HUES64 (cell line): ENCODE measurements at regions not wholly inside any gene's neighbourhood (a gene's known extent, or its start where the extent isn't known, plus 50 kb on each side); places are given as distances from the start of the nearest gene placed in this dataset.

Source experiments
- H3K27ac ChIP-seq: 2 replicates; pipeline ENCODE4 v1.7.0; 2013; ENCODE audit warnings: low read depth, low read length, inconsistent platforms
- H3K27me3 ChIP-seq: 2 replicates; pipeline ENCODE4 v1.6.1; 2013; ENCODE audit warnings: mild to moderate bottlenecking, low read length; ENCODE audit not compliant: insufficient read depth
- H3K36me3 ChIP-seq: 2 replicates; pipeline ENCODE4 v1.6.1; 2013; ENCODE audit warnings: mild to moderate bottlenecking, low read length; ENCODE audit not compliant: insufficient read depth
- H3K4me1 ChIP-seq: 2 replicates; pipeline ENCODE4 v1.6.1; 2013; ENCODE audit warnings: mild to moderate bottlenecking, low read length, moderate library complexity; ENCODE audit not compliant: insufficient read depth
- H3K4me3 ChIP-seq: 2 replicates; pipeline ENCODE4 v1.5.1; 2013; ENCODE audit warnings: mild to moderate bottlenecking, low read length, moderate library complexity
- H3K9ac ChIP-seq: 2 replicates; pipeline ENCODE4 v1.6.1; 2013; ENCODE audit warnings: mild to moderate bottlenecking, low read depth, low read length
- H3K9me3 ChIP-seq: 2 replicates; pipeline ENCODE4 v1.6.1; 2013; ENCODE audit warnings: low read depth, low read length; ENCODE audit not compliant: insufficient read depth
- WGBS: fragments of 150-250, 120-280 bp; methylation state at CpG from one replicate; pipeline ENCODE4 v1.1.7; 2013; ENCODE audit warnings: missing lambda C conversion rate; 5-methylcytosine and 5-hydroxymethylcytosine counted together

DNA sequence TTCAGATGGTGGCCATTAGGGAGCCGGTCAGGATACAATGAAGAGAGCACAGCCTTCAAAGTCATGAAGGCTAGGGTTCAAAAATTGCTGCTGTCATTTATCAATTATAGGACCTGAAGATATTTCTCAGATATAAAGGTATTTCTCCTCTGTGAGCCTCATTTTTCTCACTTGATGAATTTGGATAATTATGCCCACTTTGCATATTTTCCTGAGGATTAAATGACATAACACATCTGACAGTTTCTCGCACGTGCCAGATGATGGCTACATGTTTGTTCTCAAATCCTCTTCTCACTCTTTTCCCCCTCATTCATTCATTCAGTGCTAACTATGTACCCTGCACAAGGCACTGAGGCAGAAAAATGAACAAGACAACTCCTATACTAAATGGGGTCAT is 391.6 kb downstream of the INHBA start:
- Histone ChIP-seq H3K4me1 (no peaks in the 10 kb centered on the region), H3K9me3 (no peaks in the 10 kb centered on the region), H3K27ac (no peak overlapping the region), H3K4me3 (no peak overlapping the region), H3K36me3 (no peaks in the 10 kb centered on the region), H3K9ac (no peak overlapping the region), H3K27me3 (no peaks in the 10 kb centered on the region)
- 96% methylated on average over 3 of the region's 3 CpGs for WGBS

DNA sequence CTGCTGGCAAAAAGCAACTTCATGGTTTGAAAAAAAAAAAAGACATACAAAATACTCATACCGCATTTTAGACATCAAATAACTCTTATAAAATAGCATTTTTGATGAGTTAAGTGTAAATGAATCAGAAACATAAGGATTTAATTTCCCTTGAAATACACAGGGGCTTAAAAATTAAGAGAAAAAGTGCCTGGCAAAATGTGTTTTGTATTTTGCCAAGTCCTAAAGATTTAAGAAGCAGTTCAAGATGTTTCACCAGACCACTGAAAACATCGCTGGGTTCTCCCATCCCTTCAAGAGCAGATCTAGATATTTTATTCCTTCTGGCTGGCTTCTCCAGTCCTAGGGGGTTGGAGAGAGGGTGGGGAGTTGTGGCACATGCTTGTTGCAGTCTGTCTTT is 396.4 kb downstream of the INHBA start:
- Histone ChIP-seq H3K4me3 (no peak overlapping the region), H3K27me3 (no peaks in the 10 kb centered on the region), H3K4me1 (no peaks in the 10 kb centered on the region), H3K36me3 (no peaks in the 10 kb centered on the region), H3K27ac (no peak overlapping the region), H3K9ac (no peak overlapping the region), H3K9me3 (no peaks in the 10 kb centered on the region)
- WGBS: 100% methylated on average over 1 of the region's 2 CpGs

DNA sequence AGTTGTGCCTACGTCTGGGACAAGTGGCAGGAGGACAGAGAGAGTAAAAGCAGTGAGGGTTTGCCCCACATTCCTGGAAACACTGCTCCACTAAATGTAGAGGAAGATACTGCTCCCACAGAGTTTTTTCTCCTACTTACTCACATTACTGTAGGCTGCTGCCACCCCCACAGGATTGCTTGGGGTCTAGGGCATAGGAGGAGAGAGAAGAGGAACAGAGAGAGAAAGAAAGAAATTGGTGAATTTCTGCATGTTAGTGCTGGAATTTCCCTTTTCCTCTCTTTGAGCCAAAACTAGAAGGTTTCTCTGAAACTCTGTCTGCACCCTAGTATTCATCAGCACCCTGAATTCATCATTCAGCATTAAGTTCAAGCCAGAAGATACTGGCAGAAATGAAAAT is 397.9 kb downstream of the INHBA start:
- Histone ChIP-seq H3K36me3 (no peaks in the 10 kb centered on the region), H3K9ac (no peak overlapping the region), H3K27me3 (no peaks in the 10 kb centered on the region), H3K4me1 (no peaks in the 10 kb centered on the region), H3K4me3 (no peak overlapping the region), H3K9me3 (no peaks in the 10 kb centered on the region), H3K27ac (no peak overlapping the region)
- WGBS: 91% methylated on average over 1 of the region's 1 CpG

DNA sequence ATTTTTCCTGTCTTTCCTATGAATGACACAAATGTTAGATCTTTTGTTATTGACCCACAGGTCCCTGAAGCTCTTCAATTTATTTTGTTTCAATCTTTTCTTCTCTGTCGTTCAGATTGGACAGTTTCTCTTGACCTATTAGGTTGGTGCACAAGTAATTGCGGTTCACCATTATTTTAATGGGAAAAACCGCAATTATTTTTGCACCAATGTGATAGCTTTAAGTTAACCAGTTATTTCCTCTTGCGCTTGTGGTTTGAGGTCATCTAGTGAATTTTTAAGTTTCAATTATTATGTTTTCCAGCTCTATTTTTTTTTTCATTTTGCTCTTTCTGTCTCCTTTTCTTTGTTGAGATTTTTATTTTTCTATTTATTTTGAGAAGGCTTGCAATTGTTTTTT is 399.2 kb downstream of the INHBA start:
- Histone ChIP-seq H3K27me3 (no peaks in the 10 kb centered on the region), H3K4me1 (no peaks in the 10 kb centered on the region), H3K9ac (no peak overlapping the region), H3K4me3 (no peak overlapping the region), H3K36me3 (no peaks in the 10 kb centered on the region), H3K27ac (no peak overlapping the region), H3K9me3 (no peaks in the 10 kb centered on the region)
- 94% methylated on average over 4 of the region's 4 CpGs for WGBS

DNA sequence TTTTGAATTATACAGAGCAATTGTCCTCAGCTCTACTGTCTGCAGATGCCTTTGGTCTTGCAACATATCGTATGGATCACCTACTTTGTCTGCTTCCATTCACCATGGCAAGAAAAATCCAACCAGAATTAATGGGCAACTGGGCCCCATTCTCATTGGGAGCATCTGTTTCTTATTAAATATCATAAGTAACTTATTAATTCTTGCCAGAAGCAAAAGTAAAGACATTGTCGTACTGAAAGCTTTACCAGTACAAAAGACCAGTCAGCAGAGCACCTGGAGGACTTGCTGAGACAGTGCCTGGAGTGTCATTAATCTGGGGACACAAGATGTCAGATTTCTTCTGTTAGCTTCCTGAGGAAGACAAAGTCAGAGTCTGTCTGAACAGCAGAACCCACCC is 404.5 kb downstream of the INHBA start:
- 89% methylated on average over 2 of the region's 2 CpGs for WGBS
- H3K27ac ChIP-seq: no peak overlapping the region
- H3K4me3 ChIP-seq: no peak overlapping the region
- no peaks in the 10 kb centered on the region for H3K9me3 ChIP-seq
- H3K27me3 ChIP-seq: no peaks in the 10 kb centered on the region
- H3K36me3 ChIP-seq: no peaks in the 10 kb centered on the region
- no peak overlapping the region for H3K9ac ChIP-seq
- H3K4me1 ChIP-seq: no peaks in the 10 kb centered on the region

DNA sequence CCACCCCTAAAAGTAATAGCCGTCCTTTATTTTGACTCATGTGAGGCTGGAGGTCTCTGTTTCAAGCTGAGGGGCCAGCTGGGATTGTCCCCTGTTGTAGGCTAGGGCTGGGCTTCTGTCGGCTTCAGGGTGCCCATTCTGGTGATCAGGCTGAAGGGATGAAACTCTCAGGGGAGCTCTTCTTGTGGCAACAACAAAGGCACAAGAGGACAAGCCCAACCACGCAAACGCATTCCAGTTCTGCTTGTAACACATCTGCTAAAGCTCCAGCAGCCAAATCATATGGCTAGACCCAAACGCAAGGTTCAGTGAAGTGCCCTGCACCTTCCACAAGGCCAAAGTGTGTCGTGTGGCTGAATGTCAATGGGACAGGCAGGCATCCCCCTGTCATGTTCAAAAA is 405.7 kb downstream of the INHBA start:
- H3K36me3 ChIP-seq: no peaks in the 10 kb centered on the region
- no peak overlapping the region for H3K4me3 ChIP-seq
- H3K4me1 ChIP-seq: no peaks in the 10 kb centered on the region
- 84% methylated on average over 6 of the region's 6 CpGs for WGBS
- no peaks in the 10 kb centered on the region for H3K27me3 ChIP-seq
- H3K9ac ChIP-seq: no peak overlapping the region
- no peak overlapping the region for H3K27ac ChIP-seq
- H3K9me3 ChIP-seq: no peaks in the 10 kb centered on the region

DNA sequence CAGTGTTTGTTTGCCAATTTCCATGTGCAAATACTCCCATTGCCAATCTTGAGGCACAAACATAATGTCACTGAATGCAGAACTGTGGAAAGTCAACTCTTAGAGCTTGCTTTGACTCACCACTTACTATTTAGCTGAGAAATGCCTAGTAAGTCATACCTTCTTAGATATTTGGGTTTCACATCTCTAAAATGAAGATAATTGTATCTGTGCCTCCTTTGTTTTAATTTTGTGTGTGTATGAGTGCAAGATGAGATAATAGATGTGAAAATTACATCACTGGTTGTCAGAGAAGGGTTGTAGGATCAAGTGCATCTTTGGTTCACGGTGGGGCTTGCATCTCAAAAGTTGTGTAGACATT is 407.5 kb downstream of the INHBA start:
- Histone ChIP-seq H3K9me3 (no peaks in the 10 kb centered on the region), H3K27ac (no peak overlapping the region), H3K4me3 (no peak overlapping the region), H3K36me3 (no peaks in the 10 kb centered on the region), H3K4me1 (no peaks in the 10 kb centered on the region), H3K9ac (no peak overlapping the region), H3K27me3 (no peaks in the 10 kb centered on the region)
- WGBS: 91% methylated on average over 1 of the region's 1 CpG

DNA sequence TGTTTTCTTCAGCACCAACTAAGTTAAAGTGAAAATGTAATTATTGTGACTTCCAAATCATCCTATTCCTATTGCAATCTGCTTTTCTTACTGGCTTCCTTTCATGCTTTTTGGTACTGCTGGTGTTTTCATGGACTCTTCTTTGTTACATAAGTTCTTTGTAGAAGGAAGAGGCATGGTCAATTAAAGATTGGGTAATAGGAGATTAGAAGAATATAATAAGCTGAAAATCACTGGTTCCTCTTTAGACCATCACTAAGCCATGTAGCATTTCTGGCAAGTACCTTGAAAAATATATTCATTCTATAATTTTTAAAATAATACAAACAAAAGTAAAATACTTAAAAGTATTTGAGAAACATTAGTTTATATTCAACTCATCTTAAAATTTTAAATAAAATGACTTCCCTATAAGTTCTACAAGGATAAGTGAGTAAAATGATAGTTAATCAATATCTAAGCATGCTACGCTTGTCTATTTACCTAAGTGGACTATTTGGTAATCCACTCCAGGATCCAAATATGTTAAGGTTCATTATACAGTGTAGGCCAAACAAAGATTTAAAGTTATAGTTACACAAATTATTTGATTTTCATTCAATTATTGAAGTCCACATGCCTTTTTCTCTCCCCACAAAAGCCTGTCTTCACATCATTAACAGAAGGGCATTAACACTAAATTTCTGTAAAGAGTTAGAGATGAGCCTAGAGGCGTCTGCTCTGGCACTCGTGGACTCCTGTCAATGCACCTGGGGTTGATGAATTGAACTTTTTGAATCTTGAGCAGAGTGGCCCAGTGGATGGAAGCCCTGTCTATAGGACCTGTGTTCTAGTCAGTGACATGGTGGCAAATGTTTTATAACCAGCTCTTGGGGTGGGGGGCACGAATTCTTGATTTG is 408.1 kb downstream of the INHBA start:
- Histone ChIP-seq H3K9me3 (no peaks in the 10 kb centered on the region), H3K27ac (no peak overlapping the region), H3K4me1 (no peaks in the 10 kb centered on the region), H3K9ac (no peak overlapping the region), H3K36me3 (no peaks in the 10 kb centered on the region), H3K27me3 (no peaks in the 10 kb centered on the region; the same call in 1 of the 2 replicates), H3K4me3 (no peak overlapping the region)
- 87% methylated on average over 3 of the region's 4 CpGs for WGBS

DNA sequence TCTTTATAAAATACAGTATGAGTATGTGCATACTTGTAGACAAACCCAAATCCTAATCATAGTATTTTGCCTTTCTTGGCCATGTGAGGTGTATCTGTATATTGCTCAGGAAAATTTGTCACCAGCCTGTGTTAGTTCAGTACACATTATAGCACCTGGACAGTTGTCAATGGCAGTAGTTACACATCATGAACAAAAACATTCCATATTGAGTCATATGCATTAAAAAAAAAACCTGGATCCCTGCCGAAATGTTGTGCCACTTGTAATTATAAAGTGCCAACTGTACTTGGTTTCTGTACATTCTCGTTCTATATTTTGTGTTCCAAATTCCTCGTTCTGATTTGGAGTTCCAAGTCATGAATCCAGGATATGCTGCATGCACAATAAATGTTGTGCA is 410.4 kb downstream of the INHBA start:
- peaks cover 11% of the 10 kb centered on the region for H3K27me3 ChIP-seq
- WGBS: 92% methylated on average over 3 of the region's 3 CpGs
- H3K9ac ChIP-seq: no peak overlapping the region
- no peak overlapping the region for H3K27ac ChIP-seq
- H3K4me3 ChIP-seq: no peak overlapping the region
- H3K4me1 ChIP-seq: no peaks in the 10 kb centered on the region
- H3K9me3 ChIP-seq: no peaks in the 10 kb centered on the region
- no peaks in the 10 kb centered on the region for H3K36me3 ChIP-seq

DNA sequence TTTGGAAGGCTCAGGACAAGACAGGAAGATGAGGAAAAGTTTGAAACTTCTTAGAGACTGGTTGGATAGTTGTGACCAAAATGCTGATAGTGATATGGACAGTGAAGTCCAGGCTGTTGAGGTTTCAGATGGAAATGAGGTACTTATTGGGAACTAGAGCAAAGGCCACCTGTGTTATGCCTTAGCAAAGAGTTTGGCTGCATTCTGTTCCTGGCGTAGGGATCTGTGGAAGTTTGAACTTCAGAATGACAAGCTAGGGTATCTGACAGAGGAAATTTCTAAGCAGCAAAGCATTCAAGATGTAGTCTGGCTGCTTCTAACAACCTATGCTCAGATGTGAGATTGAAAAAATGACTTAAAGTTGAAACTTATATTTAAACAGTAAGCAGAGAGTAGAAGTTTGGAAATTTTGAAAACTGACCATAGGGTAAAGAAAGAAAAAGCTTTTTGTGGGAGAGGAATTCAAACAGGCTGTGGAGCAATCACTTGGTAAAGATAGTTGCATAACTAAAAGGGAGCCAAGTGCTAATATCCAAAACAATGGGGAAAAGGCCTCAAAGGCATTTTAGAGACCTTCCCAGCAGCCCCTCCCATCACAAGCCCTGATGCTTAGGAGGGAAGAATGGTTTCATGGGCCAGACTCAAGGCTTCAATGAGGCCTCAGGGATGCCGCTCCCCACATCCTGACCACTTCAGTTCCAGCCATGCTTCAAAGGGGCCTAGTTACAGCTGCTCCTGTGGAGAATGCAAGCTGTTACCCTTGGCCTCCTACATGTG is 415.1 kb downstream of the INHBA start:
- 71% methylated on average over 2 of the region's 2 CpGs for WGBS
- Histone ChIP-seq H3K4me3 (no peak overlapping the region), H3K27me3 (peaks cover 15% of the 10 kb centered on the region), H3K27ac (no peak overlapping the region), H3K36me3 (no peaks in the 10 kb centered on the region), H3K9me3 (no peaks in the 10 kb centered on the region), H3K9ac (no peak overlapping the region), H3K4me1 (no peaks in the 10 kb centered on the region)

DNA sequence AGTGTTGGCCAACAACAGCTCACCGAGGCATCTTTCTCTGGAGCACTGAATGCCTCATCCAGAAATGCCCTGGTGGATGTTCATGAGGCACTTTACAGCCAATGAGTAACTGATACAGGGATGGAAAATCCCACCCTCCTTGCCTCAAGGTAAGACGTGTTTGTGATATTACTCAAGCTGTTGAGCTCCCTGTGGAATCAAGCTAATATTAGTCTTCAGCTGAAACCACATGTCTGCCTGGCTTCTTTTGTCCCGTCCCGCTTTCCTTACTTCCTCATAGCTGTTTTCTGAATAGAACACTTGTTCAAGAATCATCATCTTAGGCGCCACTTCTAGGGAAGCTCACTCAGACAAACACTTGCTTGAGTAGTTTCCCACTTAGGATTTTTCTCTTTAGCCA is 422.4 kb downstream of the INHBA start:
- Histone ChIP-seq H3K27me3 (no peaks in the 10 kb centered on the region), H3K4me3 (no peak overlapping the region), H3K9ac (no peak overlapping the region), H3K9me3 (no peaks in the 10 kb centered on the region), H3K27ac (no peak overlapping the region), H3K36me3 (no peaks in the 10 kb centered on the region), H3K4me1 (no peaks in the 10 kb centered on the region)
- WGBS: 92% methylated on average over 5 of the region's 5 CpGs
